AG08396 (cell line): ENCODE measurements at regions not wholly inside any gene's neighbourhood (a gene's known extent, or its start where the extent isn't known, plus 50 kb on each side); places are given as distances from the start of the nearest gene placed in this dataset.
A peak's percentile ranks its signal among the peaks of the same experiment; 100 is the strongest.
"Not testable (repeated sequence)": the region's sequence is repeated elsewhere in the genome, so short reads cannot be mapped to it uniquely, and the experiment has no call there.

Source experiments
- DNase-seq: peaks from one replicate; pipeline ENCODE4 v3.0.0; 2012; ENCODE audit warnings: low spot score, mixed read lengths

GRCh38 chr4:141459020-141459419, 177.4 kb upstream of the IL15 start:
- DNase-seq, result no peak

DNA sequence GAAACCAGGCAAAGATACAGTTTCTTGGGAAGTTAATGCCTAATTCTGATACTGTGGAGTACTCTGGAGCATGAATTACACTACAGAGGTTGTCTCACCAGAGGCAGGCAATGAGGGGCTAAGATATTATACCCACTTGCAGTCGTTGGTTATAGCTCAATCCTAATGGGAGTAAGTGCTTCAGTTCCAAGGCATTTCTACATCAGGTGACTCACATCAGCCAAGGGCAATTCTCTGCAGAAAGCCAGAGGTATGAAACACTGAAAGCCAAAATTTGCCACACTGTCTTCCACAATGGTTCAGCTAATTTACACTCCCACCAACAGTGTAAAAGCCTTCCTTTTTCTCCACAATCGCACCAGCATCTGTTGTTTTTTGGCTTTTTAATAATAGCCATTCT, 174.0 kb upstream of the IL15 start:
- no peak for DNase-seq

DNA sequence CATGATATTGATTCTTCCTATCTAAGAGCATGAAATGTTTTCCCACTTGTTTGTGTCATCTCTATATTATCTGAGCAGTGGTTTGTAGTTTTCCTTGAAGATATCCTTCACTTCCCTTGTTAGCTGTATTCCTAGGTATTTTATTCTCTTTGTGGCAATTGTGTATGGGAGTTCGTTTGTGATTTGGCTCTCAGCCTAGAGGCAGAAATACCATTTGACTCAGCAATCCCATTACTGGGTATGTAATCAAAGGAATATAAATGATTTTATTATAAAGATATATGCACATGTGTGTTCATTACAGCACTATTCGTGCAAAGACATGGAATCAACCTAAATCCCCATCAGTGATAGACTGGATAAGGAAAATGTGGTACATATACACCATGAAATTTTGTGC, 172.7 kb upstream of the IL15 start:
- DNase-seq, result no peak

DNA sequence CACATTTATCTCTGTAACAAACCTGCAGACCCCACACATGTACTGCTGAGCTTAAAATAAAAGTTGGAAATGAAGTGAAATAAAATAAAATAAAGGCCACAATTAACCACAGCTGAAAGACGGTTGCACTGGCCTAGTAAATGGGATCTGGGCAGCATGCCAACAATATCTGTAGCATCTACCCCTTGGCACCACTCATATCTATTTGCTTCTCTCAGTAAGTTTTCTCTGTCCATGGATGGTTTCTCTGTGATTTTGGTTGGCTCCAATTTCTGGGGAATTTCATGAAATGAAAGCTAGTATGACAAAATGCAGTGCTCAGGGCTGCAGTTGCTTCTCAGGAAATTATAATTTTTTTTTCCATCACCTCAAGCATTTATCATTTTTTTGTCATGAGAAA, 172.0 kb upstream of the IL15 start:
- DNase-seq, result no peak

DNA sequence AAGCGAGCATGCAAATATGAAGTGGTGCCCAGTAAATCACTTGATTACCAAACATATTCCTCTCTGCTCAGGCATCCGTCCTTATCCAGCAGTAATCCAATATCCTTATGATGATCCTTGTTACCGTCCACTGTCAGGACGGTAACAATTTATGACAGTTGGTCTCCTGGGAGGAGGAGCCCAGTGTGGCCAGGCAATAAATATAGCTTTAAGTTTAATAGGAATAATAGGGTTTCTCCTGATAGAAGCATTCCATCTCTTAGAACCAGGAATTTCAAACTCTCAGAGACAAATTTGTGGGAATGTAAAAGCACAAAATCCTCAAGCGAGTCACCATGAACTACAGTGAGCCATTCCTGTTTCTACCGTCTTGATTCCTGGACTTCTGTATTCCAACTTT, 171.2 kb upstream of the IL15 start:
- no peak for DNase-seq

- no peak for DNase-seq
Observed at GRCh38 chr4:141467225-141467624, 169.2 kb upstream of the IL15 start.

- no peak for DNase-seq
Observed at GRCh38 chr4:141469392-141469791, 167.0 kb upstream of the IL15 start.

GRCh38 chr4:141473026-141473540, 163.3 kb upstream of the IL15 start:
- DNase-seq, result no peak

GRCh38 chr4:141473952-141474351, 162.4 kb upstream of the IL15 start:
- DNase-seq, result no peak

DNA sequence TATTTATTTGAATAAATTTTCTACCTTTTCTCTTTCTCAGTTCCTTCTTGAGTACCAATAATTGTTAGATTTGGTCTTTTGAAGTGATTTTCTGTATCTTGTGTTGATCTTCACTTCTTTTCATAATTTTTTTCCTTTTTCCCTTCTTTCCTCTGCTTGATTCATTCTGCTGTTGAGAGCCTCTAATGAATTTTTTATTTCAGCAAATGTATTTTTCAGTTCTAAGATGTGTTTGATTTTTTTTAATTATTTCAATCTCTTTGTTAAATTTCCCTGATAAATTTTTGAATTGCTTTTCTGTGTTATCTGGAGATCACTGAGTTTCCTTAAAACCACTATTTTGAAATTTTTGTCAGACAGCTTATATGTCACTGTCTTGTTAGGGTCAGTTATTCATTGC, 155.4 kb upstream of the IL15 start:
- DNase-seq, result no peak

GRCh38 chr4:141484298-141484697, 152.1 kb upstream of the IL15 start:
- not testable (repeated sequence) for DNase-seq

DNA sequence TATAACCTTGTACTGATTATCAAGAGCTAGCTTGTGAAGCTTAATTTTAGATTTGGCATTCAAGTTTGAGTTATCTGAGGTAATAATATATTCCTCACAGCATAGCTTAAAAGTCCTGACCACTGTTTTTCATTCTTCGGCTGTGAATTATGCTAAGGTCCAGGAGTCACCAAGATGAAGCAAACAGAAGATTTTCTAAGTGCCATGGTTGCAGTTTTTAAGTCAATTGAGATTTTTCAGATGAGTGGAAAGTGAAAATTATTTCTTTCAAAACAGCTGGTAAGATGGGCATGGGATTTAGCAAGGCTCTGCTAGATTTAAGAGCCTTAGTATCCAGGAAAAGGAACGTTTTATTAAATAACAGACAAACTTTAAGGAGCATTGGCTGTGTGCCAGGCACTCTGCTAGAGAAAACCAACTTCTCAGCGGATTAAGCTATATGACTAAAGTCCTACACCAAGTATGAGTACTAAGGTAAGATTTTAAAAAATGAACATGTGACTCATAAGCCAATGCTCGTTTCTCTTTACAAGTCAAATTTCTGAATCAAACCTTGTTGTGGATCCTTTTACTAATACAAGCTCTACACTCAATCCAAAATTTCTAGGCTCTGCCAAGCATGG, 149.9 kb upstream of the IL15 start:
- peak; percentile 15 for DNase-seq

GRCh38 chr4:141497627-141498026, 138.8 kb upstream of the IL15 start:
- DNase-seq, result no peak

DNA sequence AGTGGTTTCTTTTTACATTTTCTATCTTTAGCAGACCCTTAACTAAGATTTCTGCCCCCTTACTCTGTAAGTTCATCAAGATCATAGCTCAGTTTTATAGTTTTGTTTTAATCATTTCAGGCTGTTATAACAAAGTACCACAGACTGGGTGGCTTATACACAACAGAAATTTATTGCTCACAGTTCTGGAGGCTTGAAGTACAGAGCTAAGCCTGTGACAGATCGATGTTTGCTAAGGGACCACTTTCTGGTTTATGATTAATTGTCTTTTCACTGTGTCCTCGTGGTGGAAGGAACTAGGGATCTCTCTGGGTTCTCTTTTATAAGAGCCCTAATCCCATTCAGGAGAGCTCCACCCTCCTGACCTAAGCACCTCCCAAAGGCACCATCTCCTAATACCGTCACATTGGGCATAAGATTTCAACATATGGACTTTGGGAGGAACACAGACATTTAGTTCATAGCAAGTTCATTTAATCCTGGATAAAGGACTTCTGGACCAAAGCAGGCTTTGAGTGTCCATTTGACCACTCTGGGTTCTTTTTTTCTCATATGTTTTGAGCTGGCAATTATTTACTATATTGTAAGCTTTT, 137.0 kb upstream of the IL15 start:
- no peak for DNase-seq

DNA sequence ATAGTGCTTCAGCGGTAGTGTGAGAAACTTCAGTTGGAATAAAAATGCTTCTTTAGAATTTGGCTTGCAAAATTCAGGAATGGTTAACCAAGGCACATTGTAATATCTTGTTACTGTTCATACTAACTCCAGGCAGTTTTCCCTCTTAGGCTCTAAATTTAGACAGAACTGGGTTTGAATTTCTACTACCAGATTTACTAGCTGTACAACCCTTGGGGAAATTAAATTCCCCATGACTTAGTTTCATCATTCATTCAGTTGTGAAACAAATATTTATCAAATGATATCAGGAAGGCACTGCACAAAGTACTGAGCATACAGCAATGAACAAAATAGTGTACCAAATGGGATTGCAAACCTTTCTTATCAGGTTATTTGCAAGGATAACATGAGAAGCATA, 135.0 kb upstream of the IL15 start:
- no peak for DNase-seq

- DNase-seq, result peak; percentile 9
Observed at GRCh38 chr4:141501931-141502330, 134.5 kb upstream of the IL15 start.

DNA sequence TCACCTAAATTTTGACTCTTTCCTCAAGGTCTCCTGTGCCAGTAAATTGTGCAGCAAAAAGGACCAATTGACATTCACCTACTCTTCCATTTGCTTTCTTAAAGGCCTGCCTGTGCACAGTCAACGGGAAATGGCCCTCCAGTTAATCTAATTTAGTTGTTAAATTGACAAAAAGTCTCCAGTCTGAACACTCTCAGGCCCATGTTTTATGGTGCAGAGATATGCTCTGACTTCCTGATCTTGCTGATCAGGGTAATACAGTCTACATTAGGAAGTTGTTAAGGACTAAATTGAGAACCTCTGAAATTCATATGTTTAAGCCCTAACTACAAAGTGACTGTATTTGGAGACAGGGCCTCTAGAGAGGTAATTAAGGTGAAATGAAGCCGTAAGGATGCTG, 133.6 kb upstream of the IL15 start:
- DNase-seq, result no peak

DNA sequence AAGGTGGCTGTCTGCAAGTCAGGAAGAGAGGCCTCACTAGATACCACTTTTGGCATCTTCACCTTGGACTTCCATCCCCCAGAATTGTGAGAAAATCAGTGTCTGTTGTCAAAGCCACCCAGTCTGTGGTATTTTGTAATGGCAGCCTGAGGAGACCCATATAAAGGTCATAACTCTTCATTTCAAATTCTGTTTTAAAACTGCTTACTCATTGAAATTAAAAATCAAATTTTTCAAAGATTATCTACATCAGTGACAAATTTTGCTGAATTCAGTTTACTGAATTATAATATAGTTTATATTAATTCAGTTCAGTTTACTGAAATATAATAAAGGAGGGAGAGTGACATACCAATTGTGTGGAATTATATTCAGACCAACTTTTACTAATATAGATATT, 133.1 kb upstream of the IL15 start:
- no peak for DNase-seq

DNA sequence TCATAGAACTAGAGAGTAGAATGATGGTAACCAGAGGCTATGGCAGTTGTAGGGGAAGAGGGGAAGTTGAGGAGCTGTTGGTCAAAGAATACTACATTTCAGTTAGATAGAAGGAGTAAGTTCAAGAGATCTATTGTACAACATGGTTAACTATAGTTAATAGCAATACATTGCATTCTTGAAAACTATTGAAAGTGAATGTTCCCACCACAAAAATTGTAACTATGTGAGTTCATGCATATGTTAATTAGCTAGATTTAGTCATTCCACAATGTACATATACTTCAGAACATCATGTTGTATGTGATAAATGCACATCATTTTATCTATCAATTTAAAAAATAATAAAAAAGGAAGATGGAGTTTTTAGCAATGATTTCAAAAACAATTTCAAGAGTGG, 125.3 kb upstream of the IL15 start:
- no peak for DNase-seq

DNA sequence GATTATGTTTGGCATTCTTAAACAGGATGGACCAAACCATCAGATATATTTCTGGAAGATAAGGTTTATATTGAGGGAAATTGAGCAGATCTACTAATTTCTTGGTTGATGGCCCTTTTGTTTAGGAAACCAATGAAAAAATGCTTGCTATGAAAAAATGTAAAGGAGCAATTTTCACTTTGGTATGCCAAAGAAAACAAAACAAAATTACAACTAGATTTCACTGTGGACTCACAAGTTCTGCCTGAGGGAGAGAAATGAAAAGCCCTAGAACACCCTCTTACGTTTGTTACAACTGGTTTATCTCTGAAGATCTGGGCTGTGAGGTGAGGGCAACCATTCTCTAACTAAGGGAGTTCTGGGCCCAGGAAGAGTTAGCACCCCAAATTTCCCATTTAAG, 122.5 kb upstream of the IL15 start:
- DNase-seq, result no peak

DNA sequence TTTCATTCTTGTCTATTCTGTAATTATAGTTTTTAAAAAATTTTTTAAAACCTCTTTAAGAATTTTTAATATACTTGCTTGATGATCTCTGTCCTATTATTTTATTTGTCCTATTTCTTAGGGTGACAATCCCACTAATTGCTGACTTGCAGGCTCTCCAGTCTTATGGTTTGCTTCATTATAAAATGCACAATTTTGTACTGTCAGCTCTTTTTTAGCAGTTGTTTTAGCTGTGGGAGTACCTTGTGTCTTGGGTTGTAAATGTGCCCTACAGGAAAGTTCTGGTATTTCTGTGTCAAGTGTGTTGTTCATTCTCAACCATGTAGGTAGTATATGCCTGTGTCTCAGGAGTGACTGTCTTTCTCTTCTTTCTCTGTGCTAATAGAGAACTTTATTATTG, 118.2 kb upstream of the IL15 start:
- DNase-seq, result no peak

GRCh38 chr4:141524116-141524515, 112.3 kb upstream of the IL15 start:
- peak; percentile 15 for DNase-seq

GRCh38 chr4:141524841-141525240, 111.5 kb upstream of the IL15 start:
- no peak for DNase-seq

- DNase-seq, result no peak
Observed at GRCh38 chr4:141530627-141531026, 105.8 kb upstream of the IL15 start.
